Left lung (tissue), 4 donors: ENCODE measurements at regions not wholly inside any gene's neighbourhood (a gene's known extent, or its start where the extent isn't known, plus 50 kb on each side); places are given as distances from the start of the nearest gene placed in this dataset.

Source experiments
- ATAC-seq: fragments of 200-7000 bp; cut with Tn5 transposase; one replicate; pipeline ENCODE4 v1.9.1; 2020; ENCODE audit warnings: moderate library complexity
- DNase-seq, 4 donors: peaks; one replicate each; pipeline ENCODE4 v3.0.0-alpha.2; 2013 to 2020
- H3K27ac ChIP-seq, 2 donors: fragments of 200-600 bp; sonication (generic) in 1 of 2; one replicate each; pipeline versions ENCODE4 v1.5.0 to v1.8.0; 2020 to 2021
- H3K27me3 ChIP-seq, 2 donors: fragments of 200-600 bp; sonication (generic) in 1 of 2; one replicate each; pipeline versions ENCODE4 v1.5.0 to v1.8.0; 2020 to 2021
- H3K36me3 ChIP-seq, 2 donors: fragments of 200-600 bp; sonication (generic) in 1 of 2; one replicate each; pipeline versions ENCODE4 v1.5.0 to v1.8.0; 2020 to 2021
- H3K4me1 ChIP-seq, 2 donors: fragments of 200-600 bp; one replicate each; pipeline ENCODE4 v1.8.0; 2021
- H3K4me3 ChIP-seq, 2 donors: fragments of 200-600 bp; sonication (generic) in 1 of 2; one replicate each; pipeline versions ENCODE4 v1.5.0 to v1.8.0; 2020 to 2021; ENCODE audit warnings: mild to moderate bottlenecking in 1 of 2
- H3K9me3 ChIP-seq, 2 donors: fragments of 200-600 bp; sonication (generic) in 1 of 2; one replicate each; pipeline versions ENCODE4 v1.5.0 to v1.8.0; 2020 to 2021
- CTCF ChIP-seq, 2 donors: fragments of 200-600 bp; sonication (generic) in 1 of 2; IDR thresholded peaks; one replicate each; pipeline versions ENCODE4 v1.5.0 to v1.8.0; 2021; ENCODE audit warnings: antibody characterized with exemption in 2 of 2
- intact Hi-C, 2 donors: fragments of 100-400 bp; cut with DNase I; formaldehyde crosslinking; loops; one replicate each; pipeline versions ENCODE4 v1.11.2 to v1.14.2; 2022
- donor health status: DM: no; HTN: yes; CAD: no.
- donor health status: DM: no; HTN: no; CAD: no.

- no peak for ATAC-seq
- no peak for TF ChIP-seq CTCF (IDR thresholded peaks at IDR 0.05)
- Histone ChIP-seq H3K9me3 (no peaks in the 10 kb centered on the region), H3K27ac (no peak overlapping the region), H3K36me3 (no peaks in the 10 kb centered on the region), H3K4me1 (no peaks in the 10 kb centered on the region), H3K4me3 (no peak overlapping the region), H3K27me3 (no peaks in the 10 kb centered on the region)
- no peak for DNase-seq
- intact Hi-C loops = no loop called here
These were observed 176.5 kb upstream of the PRICKLE1 start for GRCh38 chr12:42766026-42766425.

- no peak overlapping the region for H3K4me3 ChIP-seq
- ATAC-seq (no peak), DNase-seq (no peak)
- no peaks in the 10 kb centered on the region for H3K9me3 ChIP-seq
- TF ChIP-seq CTCF (IDR thresholded peaks at IDR 0.05) = no peak
- no peak overlapping the region for H3K27ac ChIP-seq
- no peaks in the 10 kb centered on the region for H3K27me3 ChIP-seq
- no peaks in the 10 kb centered on the region for H3K36me3 ChIP-seq
- peaks cover 0 to 6% of the 10 kb centered on the region in 2 donors for H3K4me1 ChIP-seq
- intact Hi-C loops = no loop called here
These were observed 174.1 kb upstream of the PRICKLE1 start for GRCh38 chr12:42763682-42764081.

- ATAC-seq (no peak), DNase-seq (no peak)
- Histone ChIP-seq H3K4me1 (peaks cover 0 to 6% of the 10 kb centered on the region in 2 donors), H3K27me3 (no peaks in the 10 kb centered on the region), H3K27ac (no peak overlapping the region), H3K36me3 (no peaks in the 10 kb centered on the region), H3K4me3 (no peak overlapping the region), H3K9me3 (no peaks in the 10 kb centered on the region)
- TF ChIP-seq CTCF (IDR thresholded peaks at IDR 0.05) = no peak
- intact Hi-C loops = no loop called here
These were observed 172.9 kb upstream of the PRICKLE1 start for GRCh38 chr12:42762395-42762925.

- intact Hi-C loops = no loop called here
- TF ChIP-seq CTCF (IDR thresholded peaks at IDR 0.05) = no peak
- peaks cover 0 to 6% of the 10 kb centered on the region in 2 donors for H3K4me1 ChIP-seq
These were observed 172.2 kb upstream of the PRICKLE1 start for GRCh38 chr12:42761601-42762350.

GRCh38 chr12:42761086-42761485, 171.5 kb upstream of the PRICKLE1 start:
- DNase-seq (no peak), ATAC-seq (no peak)
- no peaks in the 10 kb centered on the region for H3K36me3 ChIP-seq
- no peak overlapping the region for H3K4me3 ChIP-seq
- H3K9me3 ChIP-seq = no peaks in the 10 kb centered on the region
- no peak for TF ChIP-seq CTCF (IDR thresholded peaks at IDR 0.05)
- no peak overlapping the region for H3K27ac ChIP-seq
- intact Hi-C loops = no loop called here
- no peaks in the 10 kb centered on the region for H3K27me3 ChIP-seq
- peaks cover 0 to 6% of the 10 kb centered on the region in 2 donors for H3K4me1 ChIP-seq

More at GRCh38 chr12:42761601-42762350, 172.2 kb upstream of the PRICKLE1 start:
- no peaks in the 10 kb centered on the region for H3K27me3 ChIP-seq
- DNase-seq (no peak), ATAC-seq (no peak)
- H3K9me3 ChIP-seq = no peaks in the 10 kb centered on the region
- no peak overlapping the region for H3K27ac ChIP-seq
- H3K4me3 ChIP-seq = no peak overlapping the region
- H3K36me3 ChIP-seq = no peaks in the 10 kb centered on the region
